Activated B cell treated with CpG ODN at 0.5 μM for 24 hours (primary cell): ENCODE measurements at regions not wholly inside any gene's neighbourhood (a gene's known extent, or its start where the extent isn't known, plus 50 kb on each side); places are given as distances from the start of the nearest gene placed in this dataset.

Source experiments
- ATAC-seq: fragments of 200-7000 bp; cut with Tn5 transposase; one replicate; pipeline ENCODE4 v1.10.0; 2021; ENCODE audit warnings: low read depth, mild to moderate bottlenecking, moderate library complexity
- CTCF ChIA-PET: fragments of 350-600 bp; sonication (Branson Sonifier 250); formaldehyde crosslinking; loops from one replicate; lab custom pipeline; 2021; ENCODE audit warnings: antibody characterized with exemption; lab: Charles Lee
- POLR2A ChIA-PET: fragments of 350-600 bp; sonication (Branson Sonifier 250); formaldehyde crosslinking; loops from one replicate; lab custom pipeline; 2021; ENCODE audit warnings: antibody characterized with exemption; lab: Charles Lee
- DNase-seq: peaks from one replicate; pipeline ENCODE4 v3.0.0; 2022
- H3K27ac Mint-ChIP-seq: one replicate; pipeline ENCODE4 v1.8.0; 2020; ENCODE audit warnings: mixed read lengths
- H3K27me3 Mint-ChIP-seq: one replicate; pipeline ENCODE4 v1.8.0; 2021; ENCODE audit warnings: mixed read lengths
- H3K36me3 Mint-ChIP-seq: one replicate; pipeline ENCODE4 v1.8.0; 2021; ENCODE audit warnings: low read depth, mixed read lengths
- H3K4me1 Mint-ChIP-seq: one replicate; pipeline ENCODE4 v1.8.0; 2021; ENCODE audit warnings: mixed read lengths
- H3K4me3 Mint-ChIP-seq: one replicate; pipeline ENCODE4 v1.8.0; 2020; ENCODE audit warnings: mild to moderate bottlenecking, mixed read lengths
- H3K9me3 Mint-ChIP-seq: one replicate; pipeline ENCODE4 v1.8.0; 2020; ENCODE audit warnings: mixed read lengths
- CTCF ChIP-seq: fragments of 200-600 bp; IDR thresholded peaks from one replicate; pipeline ENCODE4 v1.8.0; 2022; ENCODE audit warnings: antibody characterized with exemption, mild to moderate bottlenecking
- intact Hi-C: fragments of 100-400 bp; cut with micrococcal nuclease; formaldehyde crosslinking; loops from one replicate; pipeline ENCODE4 v1.15.1; 2024

GRCh38 chr5:124074500-124074899, 562.5 kb downstream of the CSNK1G3 start:
- Mint-ChIP-seq H3K4me1 (peaks cover 17% of the 10 kb centered on the region), H3K27me3 (peaks cover 2% of the 10 kb centered on the region), H3K4me3 (no peak overlapping the region), H3K36me3 (peaks cover 2% of the 10 kb centered on the region), H3K9me3 (peaks cover 6% of the 10 kb centered on the region), H3K27ac (peak overlapping the region; percentile 7)
- peak; percentile 84 for ATAC-seq
- TF ChIP-seq CTCF, result no peak
- ChIA-PET CTCF (no interaction called here), POLR2A (interaction anchor here (0.8 kb wide), 1 partner anchor 673 kb away, joined by 3 read pairs; no protein-coding TSS in a partner anchor)
- no peak for DNase-seq
- intact Hi-C loops, result loop anchor here (1.0 kb wide), 2 partner anchors 17 to 39 kb away; no protein-coding TSS in a partner anchor

GRCh38 chr5:124072570-124072969, 560.6 kb downstream of the CSNK1G3 start:
- CTCF ChIA-PET, result no interaction called here
- Mint-ChIP-seq H3K4me1 (peaks cover 17% of the 10 kb centered on the region), H3K27ac (no peak overlapping the region), H3K27me3 (peaks cover 2% of the 10 kb centered on the region), H3K4me3 (no peak overlapping the region), H3K36me3 (peaks cover 2% of the 10 kb centered on the region), H3K9me3 (peaks cover 6% of the 10 kb centered on the region)
- no peak for TF ChIP-seq CTCF
- POLR2A ChIA-PET, result interaction anchor here (1.1 kb wide), 1 partner anchor 9 kb away, joined by 3 read pairs; no protein-coding TSS in a partner anchor
- no peak for DNase-seq
- ATAC-seq, result no peak
- intact Hi-C loops, result no loop called here

- H3K9me3 Mint-ChIP-seq, result no peaks in the 10 kb centered on the region
- H3K27ac Mint-ChIP-seq, result no peak overlapping the region
- H3K4me3 Mint-ChIP-seq, result no peak overlapping the region
- no peak for TF ChIP-seq CTCF
- no peaks in the 10 kb centered on the region for H3K36me3 Mint-ChIP-seq
- DNase-seq (no peak), ATAC-seq (no peak)
- peaks cover 2% of the 10 kb centered on the region for H3K27me3 Mint-ChIP-seq
- POLR2A ChIA-PET, result no interaction called here
- CTCF ChIA-PET, result no interaction called here
- intact Hi-C loops, result no loop called here
- peaks cover 17% of the 10 kb centered on the region for H3K4me1 Mint-ChIP-seq
Observed at GRCh38 chr5:124071039-124071438, 559.1 kb downstream of the CSNK1G3 start.

GRCh38 chr5:124065508-124065907, 553.5 kb downstream of the CSNK1G3 start:
- no peaks in the 10 kb centered on the region for H3K9me3 Mint-ChIP-seq
- DNase-seq, result no peak
- no peak overlapping the region for H3K27ac Mint-ChIP-seq
- no peak for ATAC-seq
- ChIA-PET POLR2A (no interaction called here), CTCF (no interaction called here)
- no peaks in the 10 kb centered on the region for H3K36me3 Mint-ChIP-seq
- H3K4me3 Mint-ChIP-seq, result no peak overlapping the region
- intact Hi-C loops, result loop anchor here (5.0 kb wide), 1 partner anchor 37 kb away; no protein-coding TSS in a partner anchor
- peaks cover 2% of the 10 kb centered on the region for H3K4me1 Mint-ChIP-seq
- H3K27me3 Mint-ChIP-seq, result no peaks in the 10 kb centered on the region
- TF ChIP-seq CTCF, result no peak

GRCh38 chr5:124064956-124065355, 553.0 kb downstream of the CSNK1G3 start:
- CTCF ChIA-PET, result no interaction called here
- Mint-ChIP-seq H3K36me3 (no peaks in the 10 kb centered on the region), H3K27ac (no peak overlapping the region), H3K4me1 (peaks cover 2% of the 10 kb centered on the region), H3K4me3 (no peak overlapping the region), H3K27me3 (no peaks in the 10 kb centered on the region), H3K9me3 (no peaks in the 10 kb centered on the region)
- no peak for TF ChIP-seq CTCF
- ATAC-seq (no peak), DNase-seq (no peak)
- POLR2A ChIA-PET, result no interaction called here
- intact Hi-C loops, result loop anchor here (5.0 kb wide), 1 partner anchor 37 kb away; no protein-coding TSS in a partner anchor
